ENCODE measurements at regions not wholly inside any gene's neighbourhood (a gene's known extent, or its start where the extent isn't known, plus 50 kb on each side); places are given as distances from the start of the nearest gene placed in this dataset.

GRCh38 chrX:26032111-26032912 is 105.8 kb upstream of the MAGEB18 start:
- BruUV-seq (replicated peaks): no TSS peak
- ChIA-PET POLR2A (no interaction called here), CTCF (interaction anchor here (0.7 kb wide), 1 partner anchor 82 kb away, joined by 3 read pairs; no protein-coding TSS in a partner anchor)
- no peaks in the 10 kb centered on the region for H3K36me3 Mint-ChIP-seq (ENCODE audit: insufficient read depth, unreplicated experiment)
- H3K4me1 Mint-ChIP-seq (ENCODE audit: insufficient read depth, unreplicated experiment): peaks cover 6% of the 10 kb centered on the region
- TF ChIP-seq, protein P1, sequence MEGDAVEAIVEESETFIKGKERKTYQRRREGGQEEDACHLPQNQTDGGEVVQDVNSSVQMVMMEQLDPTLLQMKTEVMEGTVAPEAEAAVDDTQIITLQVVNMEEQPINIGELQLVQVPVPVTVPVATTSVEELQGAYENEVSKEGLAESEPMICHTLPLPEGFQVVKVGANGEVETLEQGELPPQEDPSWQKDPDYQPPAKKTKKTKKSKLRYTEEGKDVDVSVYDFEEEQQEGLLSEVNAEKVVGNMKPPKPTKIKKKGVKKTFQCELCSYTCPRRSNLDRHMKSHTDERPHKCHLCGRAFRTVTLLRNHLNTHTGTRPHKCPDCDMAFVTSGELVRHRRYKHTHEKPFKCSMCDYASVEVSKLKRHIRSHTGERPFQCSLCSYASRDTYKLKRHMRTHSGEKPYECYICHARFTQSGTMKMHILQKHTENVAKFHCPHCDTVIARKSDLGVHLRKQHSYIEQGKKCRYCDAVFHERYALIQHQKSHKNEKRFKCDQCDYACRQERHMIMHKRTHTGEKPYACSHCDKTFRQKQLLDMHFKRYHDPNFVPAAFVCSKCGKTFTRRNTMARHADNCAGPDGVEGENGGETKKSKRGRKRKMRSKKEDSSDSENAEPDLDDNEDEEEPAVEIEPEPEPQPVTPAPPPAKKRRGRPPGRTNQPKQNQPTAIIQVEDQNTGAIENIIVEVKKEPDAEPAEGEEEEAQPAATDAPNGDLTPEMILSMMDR (IDR thresholded peaks at IDR 0.05; ENCODE audit: unreplicated experiment): no peak
- no peaks in the 10 kb centered on the region for H3K27me3 Mint-ChIP-seq (ENCODE audit: insufficient read depth, unreplicated experiment)
- peaks cover 8% of the 10 kb centered on the region for H3K9me3 Mint-ChIP-seq (ENCODE audit: unreplicated experiment)
- no peak overlapping the region for H3K27ac Mint-ChIP-seq (ENCODE audit: low read depth, unreplicated experiment)
- no peak overlapping the region for H3K4me3 Mint-ChIP-seq (ENCODE audit: unreplicated experiment)
- intact Hi-C loops (cut with micrococcal nuclease): no loop called here
- DNase-seq (ENCODE audit: unreplicated experiment): no peak

- TF ChIP-seq, protein P1 (IDR thresholded peaks at IDR 0.05; ENCODE audit: unreplicated experiment): no peak
- Mint-ChIP-seq H3K4me1 (ENCODE audit: insufficient read depth, unreplicated experiment) (peaks cover 1% of the 10 kb centered on the region), H3K36me3 (ENCODE audit: insufficient read depth, unreplicated experiment) (no peaks in the 10 kb centered on the region), H3K4me3 (ENCODE audit: unreplicated experiment) (no peak overlapping the region), H3K27ac (ENCODE audit: low read depth, unreplicated experiment) (no peak overlapping the region), H3K27me3 (ENCODE audit: insufficient read depth, unreplicated experiment) (no peaks in the 10 kb centered on the region), H3K9me3 (ENCODE audit: unreplicated experiment) (peaks cover 2% of the 10 kb centered on the region)
- ChIA-PET POLR2A (no interaction called here), CTCF (no interaction called here)
- no TSS peak for BruUV-seq (replicated peaks)
- DNase-seq (ENCODE audit: unreplicated experiment): no peak
- intact Hi-C loops (cut with micrococcal nuclease): no loop called here
Measured at GRCh38 chrX:26037367-26037766, 100.8 kb upstream of the MAGEB18 start.

DNA sequence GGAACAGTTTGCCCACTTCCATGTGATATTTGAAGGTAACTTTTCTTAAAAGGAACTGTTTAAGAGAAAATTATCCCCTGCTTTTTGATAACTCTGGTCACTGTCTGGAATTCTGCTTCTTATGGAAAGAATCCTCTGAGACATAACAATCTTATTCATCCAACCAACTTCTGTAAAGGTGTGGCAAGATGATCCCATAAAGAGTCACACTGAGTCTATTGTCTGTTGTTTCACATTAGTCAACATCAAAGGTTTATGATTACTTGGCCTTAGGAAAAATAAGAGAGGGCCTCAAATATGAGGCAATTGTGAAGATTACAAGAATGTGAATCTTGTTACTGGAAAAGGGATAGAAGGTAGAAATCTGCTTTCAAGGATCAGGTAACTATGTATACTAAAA is 88.0 kb upstream of the MAGEB18 start:
- no peaks in the 10 kb centered on the region for H3K36me3 Mint-ChIP-seq (ENCODE audit: insufficient read depth, unreplicated experiment)
- TF ChIP-seq, protein P1 (IDR thresholded peaks at IDR 0.05; ENCODE audit: unreplicated experiment): no peak
- intact Hi-C loops (cut with micrococcal nuclease): no loop called here
- no peak overlapping the region for H3K27ac Mint-ChIP-seq (ENCODE audit: low read depth, unreplicated experiment)
- ChIA-PET CTCF (no interaction called here), POLR2A (no interaction called here)
- BruUV-seq (replicated peaks): no TSS peak
- no peaks in the 10 kb centered on the region for H3K27me3 Mint-ChIP-seq (ENCODE audit: insufficient read depth, unreplicated experiment)
- DNase-seq (ENCODE audit: unreplicated experiment): peak; percentile 0
- no peak overlapping the region for H3K4me3 Mint-ChIP-seq (ENCODE audit: unreplicated experiment)
- peaks cover 16% of the 10 kb centered on the region for H3K9me3 Mint-ChIP-seq (ENCODE audit: unreplicated experiment)
- H3K4me1 Mint-ChIP-seq (ENCODE audit: insufficient read depth, unreplicated experiment): no peaks in the 10 kb centered on the region

DNA sequence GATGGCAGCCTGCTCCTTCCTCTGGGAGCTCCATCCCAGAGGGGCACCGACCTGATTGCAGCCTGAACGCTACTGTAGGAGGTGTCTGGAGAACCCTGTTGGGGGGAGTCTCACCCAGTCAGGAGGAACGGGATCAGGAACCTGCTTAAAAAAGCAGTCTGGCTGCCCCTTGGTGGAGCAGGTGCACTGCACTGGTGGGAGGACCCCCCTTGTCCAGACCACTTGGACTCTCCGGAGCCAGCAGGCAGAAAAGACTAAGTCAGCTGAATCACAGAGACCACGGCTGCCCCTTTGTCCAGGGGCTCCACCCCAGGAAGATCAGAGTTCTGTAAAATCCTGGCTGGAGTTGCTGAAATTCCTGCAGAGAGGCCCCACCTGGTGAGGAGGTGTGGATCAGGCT is 67.3 kb upstream of the MAGEB18 start:
- Mint-ChIP-seq H3K36me3 (ENCODE audit: insufficient read depth, unreplicated experiment) (no peaks in the 10 kb centered on the region), H3K4me1 (ENCODE audit: insufficient read depth, unreplicated experiment) (no peaks in the 10 kb centered on the region), H3K9me3 (ENCODE audit: unreplicated experiment) (no peaks in the 10 kb centered on the region), H3K27ac (ENCODE audit: low read depth, unreplicated experiment) (no peak overlapping the region), H3K4me3 (ENCODE audit: unreplicated experiment) (no peak overlapping the region), H3K27me3 (ENCODE audit: insufficient read depth, unreplicated experiment) (no peaks in the 10 kb centered on the region)
- no peak for DNase-seq (ENCODE audit: unreplicated experiment)
- TF ChIP-seq, protein P1 (IDR thresholded peaks at IDR 0.05; ENCODE audit: unreplicated experiment): no peak
- POLR2A ChIA-PET: interaction anchor here (0.7 kb wide), 2 partner anchors 141 to 804 kb away, joined by 3 read pairs; no protein-coding TSS in a partner anchor
- CTCF ChIA-PET: interaction anchor here (0.7 kb wide), 1 partner anchor 131 kb away, joined by 3 read pairs; no protein-coding TSS in a partner anchor
- no TSS peak for BruUV-seq (replicated peaks)
- intact Hi-C loops (cut with micrococcal nuclease): no loop called here

All from MCF 10A (cell line).